IMR-90 (cell line): ENCODE measurements at regions not wholly inside any gene's neighbourhood (a gene's known extent, or its start where the extent isn't known, plus 50 kb on each side); places are given as distances from the start of the nearest gene placed in this dataset.

Source experiments
- ATAC-seq: fragments of 200-7000 bp; cut with Tn5 transposase; 2 replicates; pipeline ENCODE4 v1.9.1; 2020; ENCODE audit warnings: low read depth, mild to moderate bottlenecking, moderate library complexity
- BruUV-seq: library from RNA; stranded (reverse); fragments of 400-500 nt; replicated peaks from 2 replicates; lab custom pipeline; 2021; lab: Mats Ljungman, UMichigan
- CTCF ChIA-PET: fragments of 300-600 bp; formaldehyde crosslinking; extraction: SDS; loops from one replicate; lab custom pipeline; 2021; ENCODE audit warnings: antibody characterized with exemption; lab: Yijun Ruan, JAX
- POLR2A ChIA-PET: fragments of 300-600 bp; sonication (Branson Sonifier 250); formaldehyde crosslinking; loops from one replicate; lab custom pipeline; 2022; ENCODE audit warnings: antibody characterized with exemption; ENCODE audit not compliant: unreplicated experiment; lab: Charles Lee
- DNase-seq: peaks from one replicate; pipeline ENCODE4 v3.0.0; 2013
- H2AFZ ChIP-seq: replicated peaks from 2 replicates; pipeline ENCODE3; 2013; ENCODE audit warnings: low read length, mild to moderate bottlenecking; ENCODE audit not compliant: poor library complexity
- H2AK5ac ChIP-seq: 2 replicates; pipeline ENCODE4 v1.6.1; 2013; ENCODE audit warnings: low read depth, low read length, inconsistent platforms
- H2AK9ac ChIP-seq: replicated peaks from 2 replicates; pipeline ENCODE3; 2013; ENCODE audit warnings: mild to moderate bottlenecking, low read depth, low read length, moderate library complexity; ENCODE audit not compliant: poor library complexity
- H2BK120ac ChIP-seq: 2 replicates; pipeline ENCODE4 v1.6.1; 2013; ENCODE audit warnings: low read depth, low read length, inconsistent platforms
- H2BK15ac ChIP-seq: 3 replicates; pipeline ENCODE4 v1.6.1; 2013; ENCODE audit warnings: low read depth, low read length, inconsistent platforms
- H2BK20ac ChIP-seq: 2 replicates; pipeline ENCODE4 v1.6.1; 2013; ENCODE audit warnings: low read depth, mild to moderate bottlenecking, inconsistent platforms, low read length, moderate library complexity
- H2BK5ac ChIP-seq: 2 replicates; pipeline ENCODE4 v1.6.1; 2013; ENCODE audit warnings: mild to moderate bottlenecking, low read depth, low read length, inconsistent platforms; ENCODE audit not compliant: poor library complexity, severe bottlenecking
- H3K14ac ChIP-seq: replicated peaks from 2 replicates; pipeline ENCODE4 v1.6.1; 2013; ENCODE audit warnings: low read depth, low read length, inconsistent platforms
- H3K18ac ChIP-seq: 2 replicates; pipeline ENCODE4 v1.6.1; 2013; ENCODE audit warnings: low read depth, low read length, control low read depth
- H3K23ac ChIP-seq: 2 replicates; pipeline ENCODE4 v1.6.1; 2013; ENCODE audit warnings: low read depth, low read length, inconsistent platforms
- H3K27ac ChIP-seq: 2 replicates; pipeline ENCODE4 v1.5.1; 2013; ENCODE audit warnings: mild to moderate bottlenecking, control low read depth, low read length; ENCODE audit not compliant: insufficient read depth
- H3K27me3 ChIP-seq: 2 replicates; pipeline ENCODE4 v1.6.1; 2013; ENCODE audit warnings: low read length; ENCODE audit not compliant: control insufficient read depth, insufficient read depth
- H3K36me3 ChIP-seq: 2 replicates; pipeline ENCODE4 v1.6.1; 2013; ENCODE audit warnings: low read length, mixed read lengths; ENCODE audit not compliant: control insufficient read depth, insufficient read depth
- H3K4ac ChIP-seq: 2 replicates; pipeline ENCODE4 v1.6.1; 2013; ENCODE audit warnings: low read depth, low read length, inconsistent platforms
- H3K4me1 ChIP-seq: 2 replicates; pipeline ENCODE4 v1.6.1; 2013; ENCODE audit warnings: low read length, mixed read lengths; ENCODE audit not compliant: control insufficient read depth, insufficient read depth
- H3K4me2 ChIP-seq: 2 replicates; pipeline ENCODE4 v1.6.1; 2013; ENCODE audit warnings: low read depth, mild to moderate bottlenecking, control low read depth, low read length, moderate library complexity
- H3K4me3 ChIP-seq: 2 replicates; pipeline ENCODE4 v1.5.1; 2013; ENCODE audit warnings: low read depth, mild to moderate bottlenecking, control low read depth, low read length, moderate library complexity; ENCODE audit not compliant: insufficient read depth
- H3K56ac ChIP-seq: 2 replicates; pipeline ENCODE4 v1.6.1; 2013; ENCODE audit warnings: low read length, inconsistent platforms; ENCODE audit not compliant: insufficient read depth; ENCODE audit errors: extremely low read depth
- H3K79me1 ChIP-seq, 2 experiments: 2 replicates each; pipeline ENCODE4 v1.6.1; 2013; ENCODE audit warnings: low read length in 2 of 2, inconsistent platforms in 1 of 2, low read depth in 1 of 2
- H3K9ac ChIP-seq: 2 replicates; pipeline ENCODE4 v1.6.1; 2013; ENCODE audit warnings: low read depth, low read length, control low read depth
- H3K9me1 ChIP-seq: 2 replicates; pipeline ENCODE4 v1.6.1; 2013; ENCODE audit warnings: low read length, inconsistent platforms; ENCODE audit not compliant: insufficient read depth
- H3K9me3 ChIP-seq: 2 replicates; pipeline ENCODE4 v1.6.1; 2013; ENCODE audit warnings: low read length; ENCODE audit not compliant: control insufficient read depth, insufficient read depth
- H4K20me1 ChIP-seq: 2 replicates; pipeline ENCODE4 v1.6.1; 2013; ENCODE audit warnings: low read length, inconsistent platforms; ENCODE audit not compliant: insufficient read depth
- H4K5ac ChIP-seq: 2 replicates; pipeline ENCODE4 v1.6.1; 2013; ENCODE audit warnings: mild to moderate bottlenecking, low read depth, low read length, control low read depth
- H4K8ac ChIP-seq, 2 experiments: 2 replicates each; pipeline ENCODE4 v1.6.1; 2013; ENCODE audit warnings: low read depth in 2 of 2, low read length in 2 of 2, control low read depth in 1 of 2, inconsistent platforms in 1 of 2
- H4K91ac ChIP-seq: 2 replicates; pipeline ENCODE4 v1.6.1; 2013; ENCODE audit warnings: low read depth, low read length, inconsistent platforms; ENCODE audit not compliant: insufficient read depth
- BHLHE40 ChIP-seq: fragments of 150-350 bp; IDR thresholded peaks from 2 replicates; pipeline ENCODE4 v1.6.1; 2016; ENCODE audit warnings: mild to moderate bottlenecking, low read depth, low read length
- CEBPB ChIP-seq: IDR thresholded peaks from 2 replicates; pipeline ENCODE4 v1.6.1; 2012; ENCODE audit warnings: low read depth, low read length, improper control_type of control experiment
- FOS ChIP-seq: fragments of 150-350 bp; IDR thresholded peaks from 2 replicates; pipeline ENCODE4 v1.6.1; 2016; ENCODE audit warnings: low read depth, low read length
- MAFK ChIP-seq: IDR thresholded peaks from 2 replicates; pipeline ENCODE4 v1.6.1; 2012; ENCODE audit warnings: low read depth, low read length, improper control_type of control experiment
- MAZ ChIP-seq: IDR thresholded peaks from 2 replicates; pipeline ENCODE4 v1.6.1; 2012; ENCODE audit warnings: low read depth, mild to moderate bottlenecking, low read length, improper control_type of control experiment, moderate library complexity, borderline replicate concordance
- MXI1 ChIP-seq: IDR thresholded peaks from 2 replicates; pipeline ENCODE4 v1.6.1; 2012; ENCODE audit warnings: low read depth, mild to moderate bottlenecking, low read length, moderate library complexity, borderline replicate concordance
- NFE2L2 ChIP-seq: fragments of 150-350 bp; IDR thresholded peaks from 2 replicates; pipeline ENCODE4 v1.6.1; 2016; ENCODE audit warnings: low read depth, mild to moderate bottlenecking, low read length
- POLR2A ChIP-seq: IDR thresholded peaks from 2 replicates; pipeline ENCODE4 v1.6.1; 2012; ENCODE audit warnings: mild to moderate bottlenecking, low read depth, low read length
- RAD21 ChIP-seq: IDR thresholded peaks from 2 replicates; pipeline ENCODE4 v1.6.1; 2012; ENCODE audit warnings: low read length, improper control_type of control experiment
- RCOR1 ChIP-seq: IDR thresholded peaks from 2 replicates; pipeline ENCODE4 v1.6.1; 2012; ENCODE audit warnings: mild to moderate bottlenecking, low read length, improper control_type of control experiment; ENCODE audit not compliant: insufficient replicate concordance
- RFX5 ChIP-seq: IDR thresholded peaks from 2 replicates; pipeline ENCODE4 v1.8.0; 2012; ENCODE audit warnings: low read depth, mild to moderate bottlenecking, low read length, moderate library complexity
- SMC3 ChIP-seq: fragments of 150-350 bp; IDR thresholded peaks from 2 replicates; pipeline ENCODE4 v1.6.1; 2016; ENCODE audit warnings: low read depth, mild to moderate bottlenecking, antibody characterized with exemption, low read length, moderate library complexity
- dilution Hi-C: fragments of 300-500 bp; cut with HindIII; formaldehyde crosslinking; loops from one replicate; pipeline ENCODE4 v1.14.3; 2018; ENCODE audit warnings: low sequenced_read_pairs; ENCODE audit not compliant: unreplicated experiment
- in situ Hi-C: fragments of 300-500 bp; cut with MboI; formaldehyde crosslinking; loops from 3 replicates; pipeline ENCODE4 v1.14.3; 2019; ENCODE audit warnings: low sequenced_read_pairs, inconsistent platforms, mixed read lengths
- intact Hi-C: fragments of 100-400 bp; cut with micrococcal nuclease; formaldehyde crosslinking; loops from 2 replicates; pipeline ENCODE4 v1.10.0; 2022
- TF ChIP-seq, protein P1 (sequence below): conservative IDR thresholded peaks from 2 replicates; pipeline ENCODE4 v1.5.1; 2012; ENCODE audit warnings: mild to moderate bottlenecking, low read depth, low read length, improper control_type of control experiment
- TF ChIP-seq, protein P2 (sequence below): fragments of 150-350 bp; IDR thresholded peaks from 2 replicates; pipeline ENCODE4 v1.6.1; 2017; ENCODE audit warnings: mild to moderate bottlenecking, antibody characterized with exemption, low read length, low read depth
- TF ChIP-seq, protein P3 (sequence below): fragments of 150-350 bp; IDR thresholded peaks from 2 replicates; pipeline ENCODE4 v1.6.1; 2016; ENCODE audit warnings: low read depth, mild to moderate bottlenecking, low read length, moderate library complexity, borderline replicate concordance

DNA sequence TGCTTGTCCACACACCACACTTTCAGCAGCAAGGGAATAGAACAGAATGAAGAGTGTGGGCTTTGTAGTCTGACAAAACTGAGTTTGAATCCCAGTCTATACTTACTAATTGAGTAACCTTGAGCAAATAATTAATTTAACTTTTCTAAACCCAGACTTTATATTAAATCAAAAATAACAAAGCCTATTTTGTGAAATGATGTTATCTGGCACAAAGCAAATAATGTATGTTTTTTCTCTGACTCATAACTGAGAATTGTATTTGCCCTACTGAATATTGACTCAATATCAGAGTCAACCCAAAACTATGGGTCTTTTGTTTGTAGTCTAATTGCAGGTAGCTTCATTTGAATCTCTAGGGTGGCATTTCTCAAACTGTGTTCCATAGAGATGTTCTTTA lies 77.9 kb upstream of the TANC2 start:
- H3K4me2 ChIP-seq, result no peak overlapping the region
- H4K5ac ChIP-seq, result no peak overlapping the region
- no peak overlapping the region for H3K27ac ChIP-seq
- no peak for ATAC-seq
- H4K91ac ChIP-seq, result no peak overlapping the region
- no peaks in the 10 kb centered on the region for H3K9me3 ChIP-seq
- dilution Hi-C loops (no loop called here), in situ Hi-C loops (no loop called here), intact Hi-C loops (no loop called here)
- H3K79me1 ChIP-seq, result no peaks in the 10 kb centered on the region
- no peaks in the 10 kb centered on the region for H3K36me3 ChIP-seq
- TF ChIP-seq MAFK (no peak), CEBPB (no peak), BHLHE40 (no peak), MXI1 (no peak), FOS (no peak), POLR2A (no peak), RAD21 (no peak), SMC3 (no peak), MAZ (no peak), RCOR1 (no peak), RFX5 (no peak), NFE2L2 (no peak)
- TF ChIP-seq, protein P1, sequence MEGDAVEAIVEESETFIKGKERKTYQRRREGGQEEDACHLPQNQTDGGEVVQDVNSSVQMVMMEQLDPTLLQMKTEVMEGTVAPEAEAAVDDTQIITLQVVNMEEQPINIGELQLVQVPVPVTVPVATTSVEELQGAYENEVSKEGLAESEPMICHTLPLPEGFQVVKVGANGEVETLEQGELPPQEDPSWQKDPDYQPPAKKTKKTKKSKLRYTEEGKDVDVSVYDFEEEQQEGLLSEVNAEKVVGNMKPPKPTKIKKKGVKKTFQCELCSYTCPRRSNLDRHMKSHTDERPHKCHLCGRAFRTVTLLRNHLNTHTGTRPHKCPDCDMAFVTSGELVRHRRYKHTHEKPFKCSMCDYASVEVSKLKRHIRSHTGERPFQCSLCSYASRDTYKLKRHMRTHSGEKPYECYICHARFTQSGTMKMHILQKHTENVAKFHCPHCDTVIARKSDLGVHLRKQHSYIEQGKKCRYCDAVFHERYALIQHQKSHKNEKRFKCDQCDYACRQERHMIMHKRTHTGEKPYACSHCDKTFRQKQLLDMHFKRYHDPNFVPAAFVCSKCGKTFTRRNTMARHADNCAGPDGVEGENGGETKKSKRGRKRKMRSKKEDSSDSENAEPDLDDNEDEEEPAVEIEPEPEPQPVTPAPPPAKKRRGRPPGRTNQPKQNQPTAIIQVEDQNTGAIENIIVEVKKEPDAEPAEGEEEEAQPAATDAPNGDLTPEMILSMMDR, result no peak
- TF ChIP-seq, protein P2, sequence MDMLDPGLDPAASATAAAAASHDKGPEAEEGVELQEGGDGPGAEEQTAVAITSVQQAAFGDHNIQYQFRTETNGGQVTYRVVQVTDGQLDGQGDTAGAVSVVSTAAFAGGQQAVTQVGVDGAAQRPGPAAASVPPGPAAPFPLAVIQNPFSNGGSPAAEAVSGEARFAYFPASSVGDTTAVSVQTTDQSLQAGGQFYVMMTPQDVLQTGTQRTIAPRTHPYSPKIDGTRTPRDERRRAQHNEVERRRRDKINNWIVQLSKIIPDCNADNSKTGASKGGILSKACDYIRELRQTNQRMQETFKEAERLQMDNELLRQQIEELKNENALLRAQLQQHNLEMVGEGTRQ, result no peak
- TF ChIP-seq, protein P3, sequence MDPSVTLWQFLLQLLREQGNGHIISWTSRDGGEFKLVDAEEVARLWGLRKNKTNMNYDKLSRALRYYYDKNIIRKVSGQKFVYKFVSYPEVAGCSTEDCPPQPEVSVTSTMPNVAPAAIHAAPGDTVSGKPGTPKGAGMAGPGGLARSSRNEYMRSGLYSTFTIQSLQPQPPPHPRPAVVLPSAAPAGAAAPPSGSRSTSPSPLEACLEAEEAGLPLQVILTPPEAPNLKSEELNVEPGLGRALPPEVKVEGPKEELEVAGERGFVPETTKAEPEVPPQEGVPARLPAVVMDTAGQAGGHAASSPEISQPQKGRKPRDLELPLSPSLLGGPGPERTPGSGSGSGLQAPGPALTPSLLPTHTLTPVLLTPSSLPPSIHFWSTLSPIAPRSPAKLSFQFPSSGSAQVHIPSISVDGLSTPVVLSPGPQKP, result no peak
- no peak overlapping the region for H3K9ac ChIP-seq
- H2AK9ac ChIP-seq, result no peak overlapping the region
- no peak overlapping the region for H2AK5ac ChIP-seq
- POLR2A ChIA-PET, result no interaction called here
- no peak overlapping the region for H3K4ac ChIP-seq
- no peak overlapping the region for H3K14ac ChIP-seq
- no peak overlapping the region for H4K8ac ChIP-seq
- CTCF ChIA-PET, result no interaction called here
- no peaks in the 10 kb centered on the region for H3K27me3 ChIP-seq
- no peak overlapping the region for H2BK5ac ChIP-seq
- no peaks in the 10 kb centered on the region for H4K20me1 ChIP-seq
- DNase-seq, result no peak
- no peak overlapping the region for H2BK15ac ChIP-seq
- H3K9me1 ChIP-seq, result 0 out of 2 replicates have a peak, but pooled peaks cover 3% of the 10 kb centered on the region
- H3K4me1 ChIP-seq, result peaks cover 1% of the 10 kb centered on the region; the same call in 1 of the 2 replicates
- peak overlapping the region; percentile 54; the same call in 1 of the 2 replicates for H3K18ac ChIP-seq
- H3K56ac ChIP-seq, result no peak overlapping the region
- H2BK20ac ChIP-seq, result no peak overlapping the region
- BruUV-seq, result no TSS peak
- no peak overlapping the region for H2BK120ac ChIP-seq
- H3K4me3 ChIP-seq, result no peak overlapping the region
- H3K23ac ChIP-seq, result no peak overlapping the region
- H2AFZ ChIP-seq, result no peak overlapping the region
